H1 (cell line): ENCODE measurements at regions not wholly inside any gene's neighbourhood (a gene's known extent, or its start where the extent isn't known, plus 50 kb on each side); places are given as distances from the start of the nearest gene placed in this dataset.
"Not testable (repeated sequence)": the region's sequence is repeated elsewhere in the genome, so short reads cannot be mapped to it uniquely, and the experiment has no call there.

Experiments
- CTCF ChIA-PET: fragments of 300-600 bp; sonication (Branson Sonifier 250); formaldehyde crosslinking; loops from one replicate; lab custom pipeline; 2021; ENCODE audit not compliant: partially characterized antibody; lab: Charles Lee
- POLR2A ChIA-PET: fragments of 300-600 bp; sonication (Branson Sonifier 250); formaldehyde crosslinking; loops from one replicate; lab custom pipeline; 2021; ENCODE audit warnings: inconsistent platforms; ENCODE audit not compliant: partially characterized antibody; lab: Charles Lee
- DNase-seq, 2 experiments: peaks; one replicate each; pipeline versions ENCODE4 v3.0.0 to v3.0.0-alpha.2; 2010 to 2022; ENCODE audit warnings: low spot score in 2 of 2, low read depth in 1 of 2, mixed read lengths in 1 of 2
- FAIRE-seq: peaks from 2 replicates; lab custom pipeline; 2011; peaks lifted over from hg19 to GRCh38; lab: Jason Lieb, UNC
- H2AFZ ChIP-seq: 2 replicates; pipeline ENCODE4 v1.8.1; 2012; ENCODE audit warnings: low read length, inconsistent platforms
- H2AK5ac ChIP-seq: 2 replicates; pipeline ENCODE4 v1.6.1; 2013; ENCODE audit warnings: low read depth, low read length
- H2BK120ac ChIP-seq: replicated peaks from 2 replicates; pipeline ENCODE3; 2013; ENCODE audit warnings: low read depth, low read length, inconsistent platforms
- H2BK12ac ChIP-seq: 2 replicates; pipeline ENCODE4 v1.6.1; 2013; ENCODE audit warnings: low read depth, low read length
- H2BK15ac ChIP-seq: 2 replicates; pipeline ENCODE4 v1.6.1; 2013; ENCODE audit warnings: low read length
- H2BK20ac ChIP-seq: 2 replicates; pipeline ENCODE4 v1.6.1; 2013; ENCODE audit warnings: low read length
- H2BK5ac ChIP-seq: 2 replicates; pipeline ENCODE4 v1.6.1; 2013; ENCODE audit warnings: low read depth, low read length
- H3K14ac ChIP-seq: 2 replicates; pipeline ENCODE4 v1.6.1; 2013; ENCODE audit warnings: inconsistent platforms; ENCODE audit not compliant: insufficient read length
- H3K18ac ChIP-seq: 2 replicates; pipeline ENCODE4 v1.6.1; 2013; ENCODE audit warnings: low read length; ENCODE audit errors: extremely low read depth
- H3K23ac ChIP-seq: 2 replicates; pipeline ENCODE4 v1.6.1; 2013; ENCODE audit warnings: inconsistent platforms; ENCODE audit not compliant: insufficient read length
- H3K23me2 ChIP-seq: 2 replicates; pipeline ENCODE4 v1.6.1; 2013; ENCODE audit warnings: low read depth, low read length
- H3K27ac ChIP-seq: 2 replicates; pipeline ENCODE4 v1.6.1; 2011; ENCODE audit warnings: low read depth, low read length, inconsistent platforms
- H3K27me3 ChIP-seq, 4 experiments: replicated peaks in 1 of 4; 1 replicate in 1 of 4; 2 replicates in 3 of 4; pipeline versions ENCODE4 v1.6.1 to v1.8.1; 2011 to 2013; ENCODE audit warnings: low read length in 3 of 4, mild to moderate bottlenecking in 3 of 4, inconsistent platforms in 2 of 4, mixed read lengths in 2 of 4, moderate library complexity in 1 of 4; ENCODE audit not compliant: control insufficient read depth in 3 of 4, insufficient read depth in 3 of 4; ENCODE audit errors: extremely low read depth in 1 of 4
- H3K36me3 ChIP-seq, 4 experiments: 2 replicates each; pipeline versions ENCODE4 v1.6.1 to v1.8.1; 2011 to 2013; ENCODE audit warnings: mild to moderate bottlenecking in 4 of 4, low read length in 3 of 4, moderate library complexity in 2 of 4, control low read depth in 1 of 4, inconsistent platforms in 1 of 4; ENCODE audit not compliant: insufficient read depth in 4 of 4, control insufficient read depth in 2 of 4
- H3K4ac ChIP-seq: replicated peaks from 2 replicates; pipeline ENCODE3; 2013; ENCODE audit warnings: low read length, low read depth, mixed read lengths, inconsistent platforms; ENCODE audit not compliant: insufficient read length
- H3K4me1 ChIP-seq, 4 experiments: replicated peaks in 1 of 4; 1 replicate in 1 of 4; 2 replicates in 3 of 4; pipeline versions ENCODE4 v1.6.1 to v1.8.1; 2011 to 2013; ENCODE audit warnings: low read length in 3 of 4, inconsistent platforms in 2 of 4, mixed read lengths in 1 of 4; ENCODE audit not compliant: insufficient read depth in 4 of 4, control insufficient read depth in 3 of 4
- H3K4me2 ChIP-seq, 2 experiments: 2 replicates each; pipeline versions ENCODE4 v1.6.1 to v1.8.1; 2011 to 2013; ENCODE audit warnings: low read depth in 2 of 2, low read length in 2 of 2, control low read depth in 1 of 2, inconsistent platforms in 1 of 2, mild to moderate bottlenecking in 1 of 2; ENCODE audit not compliant: insufficient read depth in 1 of 2
- H3K4me3 ChIP-seq, 4 experiments: fragments of 200-600, 300-600 bp in 1 of 4; sonication (generic), shearing (Covaris generic), sonication (Bioruptor Twin) in 1 of 4; 2 replicates each; pipeline versions ENCODE4 v1.5.1 to v1.8.1; 2011 to 2016; ENCODE audit warnings: low read length in 4 of 4, low read depth in 3 of 4, control low read depth in 2 of 4, inconsistent platforms in 2 of 4, mild to moderate bottlenecking in 2 of 4, mixed read lengths in 1 of 4, moderate library complexity in 1 of 4; ENCODE audit not compliant: insufficient read depth in 2 of 4; ENCODE audit errors: extremely low read depth in 1 of 4
- H3K56ac ChIP-seq: replicated peaks from 2 replicates; pipeline ENCODE3; 2013; ENCODE audit warnings: low read depth, mild to moderate bottlenecking, mixed read lengths, low read length, inconsistent platforms; ENCODE audit not compliant: insufficient read length
- H3K79me1 ChIP-seq: 2 replicates; pipeline ENCODE4 v1.6.1; 2013; ENCODE audit warnings: low read depth, low read length, control low read depth
- H3K79me2 ChIP-seq, 2 experiments: 2 replicates each; pipeline versions ENCODE4 v1.6.1 to v1.8.1; 2012 to 2013; ENCODE audit warnings: low read length in 2 of 2, mild to moderate bottlenecking in 2 of 2, inconsistent platforms in 1 of 2; ENCODE audit not compliant: insufficient read depth in 2 of 2, control insufficient read depth in 1 of 2
- H3K9ac ChIP-seq, 4 experiments: replicated peaks in 1 of 4; 1 replicate in 1 of 4; 2 replicates in 3 of 4; pipeline versions ENCODE4 v1.6.1 to v1.8.1; 2011 to 2013; ENCODE audit warnings: low read depth in 3 of 4, low read length in 3 of 4, control low read depth in 2 of 4, mild to moderate bottlenecking in 2 of 4, moderate library complexity in 2 of 4, inconsistent platforms in 1 of 4; ENCODE audit errors: extremely low read depth in 1 of 4
- H3K9me3 ChIP-seq, 2 experiments: 2 replicates each; pipeline versions ENCODE4 v1.6.1 to v1.8.1; 2012 to 2013; ENCODE audit warnings: mild to moderate bottlenecking in 2 of 2, moderate library complexity in 2 of 2, control low read depth in 1 of 2, inconsistent platforms in 1 of 2, low read depth in 1 of 2, low read length in 1 of 2, mixed read lengths in 1 of 2; ENCODE audit not compliant: insufficient read depth in 2 of 2
- H4K20me1 ChIP-seq, 2 experiments: replicated peaks in 1 of 2; 2 replicates each; pipeline versions ENCODE3 to v1.8.1; 2011 to 2013; ENCODE audit warnings: inconsistent platforms in 2 of 2, low read length in 2 of 2, mild to moderate bottlenecking in 1 of 2; ENCODE audit not compliant: insufficient read depth in 2 of 2, control insufficient read depth in 1 of 2
- H4K5ac ChIP-seq: 2 replicates; pipeline ENCODE4 v1.6.1; 2013; ENCODE audit warnings: low read length, low read depth, mixed read lengths, inconsistent platforms; ENCODE audit not compliant: insufficient read length
- H4K8ac ChIP-seq: 2 replicates; pipeline ENCODE4 v1.8.0; 2013; ENCODE audit warnings: mild to moderate bottlenecking, moderate library complexity, low read length, inconsistent platforms; ENCODE audit not compliant: insufficient read depth; ENCODE audit errors: extremely low read depth
- H4K91ac ChIP-seq: replicated peaks from 2 replicates; pipeline ENCODE3; 2013; ENCODE audit warnings: low read length, mixed read lengths, inconsistent platforms; ENCODE audit not compliant: insufficient read length
- WGBS, 2 experiments: shearing (Covaris generic) in 1 of 2; methylation state at CpG; one replicate each; pipeline versions ENCODE4 v1.1.6 to v1.1.7; 2013 to 2015; ENCODE audit warnings: low lambda C conversion rate in 2 of 2, mixed read lengths in 2 of 2, inconsistent platforms in 1 of 2, low coverage in 1 of 2, missing lambda C conversion rate in 1 of 2; ENCODE audit not compliant: insufficient replicate concordance in 2 of 2, insufficient coverage in 1 of 2, insufficient read length in 1 of 2; ENCODE audit errors: extremely low coverage in 1 of 2, missing lambda C conversion rate in 1 of 2; 5-methylcytosine and 5-hydroxymethylcytosine counted together

DNA sequence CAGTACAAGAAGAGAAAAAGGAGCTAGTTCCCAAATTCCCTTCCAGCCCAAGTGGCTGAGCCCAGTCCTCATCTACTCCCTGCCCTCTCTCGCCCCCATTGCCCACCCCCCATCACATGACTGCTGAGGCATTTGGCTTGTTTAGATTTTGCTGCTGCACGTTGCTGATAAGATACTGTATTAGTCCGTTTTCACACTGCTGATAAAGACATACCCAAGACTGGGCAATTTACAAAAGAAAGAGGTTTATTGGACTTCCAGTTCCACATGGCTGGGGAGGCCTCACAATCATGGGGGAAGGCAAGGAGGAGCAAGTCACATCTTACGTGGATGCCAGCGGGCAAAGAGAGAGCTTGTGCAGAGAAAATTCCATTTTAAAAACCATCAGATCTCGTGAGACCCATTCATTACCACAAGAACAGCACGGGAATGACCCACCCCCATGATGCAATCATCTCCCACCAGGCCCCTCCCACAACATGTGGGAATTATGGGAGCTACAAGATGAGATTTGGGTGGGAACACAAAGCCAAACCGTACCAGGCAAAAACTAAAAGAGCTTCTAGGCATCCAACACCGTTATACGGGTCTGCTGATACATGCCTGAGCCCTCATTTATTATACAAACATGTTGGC, 243.4 kb downstream of the NUAK1 start:
- ChIA-PET POLR2A (interaction anchor here (1.6 kb wide), 1 partner anchor 14 kb away, joined by 4 read pairs; no protein-coding TSS in a partner anchor), CTCF (interaction anchor here (1.1 kb wide), 1 partner anchor 36 kb away, joined by 3 read pairs; no protein-coding TSS in a partner anchor)
- not testable (repeated sequence) for H3K4me2 ChIP-seq, H4K5ac ChIP-seq, H3K27ac ChIP-seq, H2BK12ac ChIP-seq, H4K20me1 ChIP-seq, H3K23me2 ChIP-seq, H2BK15ac ChIP-seq, H3K4me3 ChIP-seq, H3K36me3 ChIP-seq, H2AFZ ChIP-seq, DNase-seq, H2BK20ac ChIP-seq, H3K23ac ChIP-seq, H3K79me1 ChIP-seq, FAIRE-seq, H4K91ac ChIP-seq, H3K56ac ChIP-seq, H2BK120ac ChIP-seq, H3K27me3 ChIP-seq, H3K79me2 ChIP-seq, H3K14ac ChIP-seq, H3K9me3 ChIP-seq, H3K4ac ChIP-seq, H4K8ac ChIP-seq, H2BK5ac ChIP-seq, H3K18ac ChIP-seq, H3K9ac ChIP-seq, H2AK5ac ChIP-seq
- WGBS, 2 experiments: 90% methylated on average over 10 of the region's 10 CpGs; no CpG with 5 or more reads in 1 of the 2 experiments
- H3K4me1 ChIP-seq: peaks cover 0 to 11% (median 2%) of the 10 kb centered on the region in 4 experiments; a peak in 3 of 7 replicates
